Activated effector memory CD4-positive, alpha-beta T cell treated with anti-CD3 and anti-CD28 coated beads, Interleukin-2, amount 50 U/mL, for 16 hours (primary cell): ENCODE measurements at regions not wholly inside any gene's neighbourhood (a gene's known extent, or its start where the extent isn't known, plus 50 kb on each side); places are given as distances from the start of the nearest gene placed in this dataset.
"Not testable (repeated sequence)": the region's sequence is repeated elsewhere in the genome, so short reads cannot be mapped to it uniquely, and the experiment has no call there.

Source experiments
- DNase-seq: peaks from one replicate; pipeline ENCODE4 v3.0.0-alpha.2; 2020

DNA sequence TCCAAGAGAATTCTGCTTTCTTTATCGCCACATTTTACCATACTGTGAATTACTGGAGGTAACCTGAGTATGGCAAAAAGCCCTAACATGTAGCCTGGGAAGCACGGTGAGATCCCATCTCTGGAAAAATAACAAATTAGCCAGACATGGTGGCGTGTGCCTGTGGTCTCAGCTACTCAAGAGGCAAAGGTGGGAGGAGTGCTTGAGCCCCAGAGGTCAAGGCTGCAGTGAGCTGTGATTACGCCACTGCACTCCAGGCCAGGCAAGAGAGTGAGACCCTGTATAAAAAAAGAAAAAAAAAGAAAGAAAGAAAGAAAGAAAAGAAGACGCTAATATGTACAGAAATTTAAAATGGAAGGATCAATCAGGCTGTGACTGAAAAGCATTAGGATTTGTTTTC, 57.7 kb upstream of the SESTD1 start:
- DNase-seq: no peak

DNA sequence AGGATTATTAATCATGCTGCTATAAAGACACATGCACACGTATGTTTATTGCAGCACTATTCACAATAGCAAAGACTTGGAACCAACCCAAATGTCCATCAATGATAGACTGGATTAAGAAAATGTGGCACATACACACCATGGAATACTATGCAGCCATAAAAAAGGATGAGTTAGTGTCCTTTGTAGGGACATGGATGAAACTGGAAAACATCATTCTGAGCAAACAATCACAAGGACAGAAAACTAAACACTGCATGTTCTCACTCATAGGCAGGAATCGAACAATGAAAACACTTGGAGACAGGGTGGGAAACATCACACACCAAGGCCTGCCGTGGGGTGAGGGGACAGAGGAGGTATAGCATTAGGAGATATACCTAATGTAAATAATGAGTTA, 56.4 kb upstream of the SESTD1 start:
- not testable (repeated sequence) for DNase-seq

DNA sequence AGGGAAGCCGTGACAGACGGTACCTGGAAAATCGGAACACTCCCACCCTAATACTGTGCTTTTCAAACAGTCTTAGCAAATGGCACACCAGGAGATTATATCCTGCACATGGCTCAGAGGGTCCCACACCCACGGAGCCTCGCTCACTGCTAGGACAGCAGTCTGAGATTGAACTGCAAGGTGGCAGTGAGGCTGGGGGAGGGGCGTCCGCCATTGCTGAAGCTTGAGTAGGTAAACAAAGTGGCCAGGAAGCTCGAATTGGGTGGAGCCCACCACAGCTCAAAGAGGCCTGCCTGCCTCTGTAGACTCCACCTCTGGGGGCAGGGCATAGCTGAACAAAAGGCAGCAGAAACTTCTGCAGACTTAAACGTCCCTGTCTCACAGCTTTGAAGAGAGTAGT, 50.1 kb upstream of the SESTD1 start:
- DNase-seq: not testable (repeated sequence)
